Fibroblast of peridontal ligament (primary cell): ENCODE measurements at regions not wholly inside any gene's neighbourhood (a gene's known extent, or its start where the extent isn't known, plus 50 kb on each side); places are given as distances from the start of the nearest gene placed in this dataset.
A peak's percentile ranks its signal among the peaks of the same experiment; 100 is the strongest.

Experiments
- DNase-seq: peaks from one replicate; pipeline ENCODE4 v3.0.0-alpha.2; 2010; ENCODE audit errors: extremely low read depth

DNA sequence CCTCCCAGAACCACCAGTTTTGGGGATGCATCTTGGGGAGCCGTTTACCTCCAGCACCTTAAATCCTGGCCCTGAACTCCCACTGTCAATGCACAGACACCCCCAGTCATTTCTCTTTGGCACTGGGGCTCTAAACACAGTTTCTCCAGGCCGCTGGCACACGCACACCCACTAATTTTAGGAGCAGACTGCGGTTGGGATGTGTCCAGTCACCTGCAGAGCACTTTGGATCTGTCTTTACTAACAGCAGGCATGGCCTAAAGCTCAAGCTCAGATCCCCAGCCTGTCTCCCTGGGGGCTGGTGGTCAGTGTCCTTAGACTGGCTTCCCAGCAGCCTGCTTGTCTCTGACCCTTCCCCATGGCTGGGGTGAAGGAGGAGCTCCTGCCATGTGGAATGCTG is 49.9 kb downstream of the SYNE3 start:
- DNase-seq, result no peak

GRCh38 chr14:95465936-95466335 is 50.5 kb downstream of the SYNE3 start:
- DNase-seq, result no peak

- DNase-seq, result no peak
Measured at GRCh38 chr14:95465358-95465757, 51.1 kb downstream of the SYNE3 start.

DNA sequence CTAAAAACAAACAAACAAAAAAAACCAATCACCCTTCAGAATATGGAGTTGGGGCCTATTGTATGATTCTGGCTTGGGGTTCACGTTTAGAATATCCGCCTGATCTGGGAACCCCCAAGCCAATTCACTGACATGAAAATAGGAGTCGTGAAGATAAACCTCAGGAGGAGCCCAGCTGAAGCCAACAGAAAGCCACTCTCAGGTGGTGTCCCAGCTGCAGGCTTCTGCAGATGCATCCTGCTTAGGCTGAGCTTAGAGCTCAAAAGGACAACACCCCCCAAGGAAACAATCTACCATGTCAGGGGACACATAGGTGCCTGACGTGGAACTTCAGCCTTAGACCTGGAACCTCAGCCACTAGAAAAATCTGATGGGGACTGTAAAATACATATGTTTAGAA is 51.9 kb downstream of the SYNE3 start:
- DNase-seq, result no peak

DNA sequence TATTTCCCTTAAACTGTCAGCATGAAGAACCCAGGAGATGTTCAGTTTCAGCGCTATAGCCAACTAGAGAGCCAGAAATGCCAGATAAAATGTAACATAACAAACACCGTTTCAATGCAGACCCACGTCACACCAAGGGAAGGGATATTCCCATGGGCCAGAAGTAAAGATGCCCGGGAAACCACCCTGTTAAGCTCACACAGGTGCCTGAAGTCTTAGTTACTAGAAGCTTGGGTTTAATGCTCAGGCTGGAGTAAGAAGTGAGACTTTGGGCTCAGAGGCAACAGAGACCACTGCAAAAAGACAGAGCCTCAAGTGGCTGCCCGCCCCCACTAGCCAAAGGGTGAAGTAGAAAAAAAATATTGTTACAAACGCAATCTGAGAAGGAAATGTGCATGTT is 52.3 kb downstream of the SYNE3 start:
- DNase-seq, result no peak

DNA sequence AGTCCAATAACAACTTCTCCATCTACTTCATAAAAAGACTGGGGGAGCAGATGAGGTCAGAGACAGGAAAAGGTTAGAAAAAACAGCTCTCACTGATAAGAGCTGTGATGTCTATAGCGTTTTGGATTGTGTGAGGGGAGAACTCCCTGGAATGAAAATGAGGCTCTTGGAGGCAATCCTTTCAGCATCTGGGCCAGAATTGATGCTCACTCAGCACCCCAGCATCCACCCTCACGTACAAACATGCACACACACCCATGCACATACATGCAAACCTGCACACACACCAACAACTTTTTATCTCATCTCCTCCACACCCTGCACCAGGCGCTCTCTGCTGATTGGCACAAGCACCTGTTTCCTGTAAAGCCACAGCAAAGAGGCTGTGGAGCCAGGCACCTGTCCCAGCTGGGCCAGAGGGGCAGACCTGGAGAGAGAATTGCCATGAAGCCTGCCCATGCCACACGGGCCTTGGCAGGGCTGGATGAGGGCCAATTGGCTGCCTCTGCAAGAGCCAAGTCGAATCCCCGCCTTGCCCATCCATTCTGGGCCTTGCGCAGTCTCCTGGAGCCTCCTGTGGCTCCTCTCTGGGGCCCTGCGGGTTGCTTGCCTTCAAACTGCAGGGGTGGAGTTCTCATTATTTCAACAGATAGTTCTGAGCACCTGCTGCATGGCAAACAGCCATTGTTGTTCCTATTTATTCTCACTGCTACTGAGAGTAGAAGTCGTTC is 53.1 kb downstream of the SYNE3 start:
- DNase-seq, result no peak

- no peak for DNase-seq
Measured at GRCh38 chr14:95462491-95462890, 54.0 kb downstream of the SYNE3 start.

GRCh38 chr14:95460647-95461478 is 55.6 kb downstream of the SYNE3 start:
- peak; percentile 48 for DNase-seq

- DNase-seq, result no peak
Measured at GRCh38 chr14:95458906-95459305, 57.5 kb downstream of the SYNE3 start.

DNA sequence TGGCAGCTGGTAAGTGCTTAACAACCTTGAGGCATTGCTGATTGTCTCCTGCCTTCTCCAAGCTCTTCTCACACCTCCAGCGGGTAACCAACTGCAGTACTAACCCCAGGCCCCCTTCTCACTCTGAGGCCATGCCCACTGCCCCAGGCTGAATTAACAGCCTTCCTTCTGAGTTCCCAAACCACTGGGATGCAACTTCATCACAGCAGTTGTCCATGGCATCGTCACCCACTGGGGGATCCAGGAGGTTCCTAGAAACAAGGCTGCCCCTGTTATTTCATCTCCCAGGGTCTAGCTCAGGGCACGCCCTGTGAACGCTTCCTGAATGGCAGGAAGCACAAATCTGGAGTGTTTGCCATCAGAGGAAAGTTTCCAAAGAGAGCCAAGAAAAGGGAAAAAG is 58.0 kb downstream of the SYNE3 start:
- DNase-seq, result no peak

- no peak for DNase-seq
Measured at GRCh38 chr14:95456281-95456680, 60.2 kb downstream of the SYNE3 start.

- no peak for DNase-seq
Measured at GRCh38 chr14:95455246-95455645, 61.2 kb downstream of the SYNE3 start.

GRCh38 chr14:95453713-95453980 is 62.8 kb downstream of the SYNE3 start:
- DNase-seq, result no peak

DNA sequence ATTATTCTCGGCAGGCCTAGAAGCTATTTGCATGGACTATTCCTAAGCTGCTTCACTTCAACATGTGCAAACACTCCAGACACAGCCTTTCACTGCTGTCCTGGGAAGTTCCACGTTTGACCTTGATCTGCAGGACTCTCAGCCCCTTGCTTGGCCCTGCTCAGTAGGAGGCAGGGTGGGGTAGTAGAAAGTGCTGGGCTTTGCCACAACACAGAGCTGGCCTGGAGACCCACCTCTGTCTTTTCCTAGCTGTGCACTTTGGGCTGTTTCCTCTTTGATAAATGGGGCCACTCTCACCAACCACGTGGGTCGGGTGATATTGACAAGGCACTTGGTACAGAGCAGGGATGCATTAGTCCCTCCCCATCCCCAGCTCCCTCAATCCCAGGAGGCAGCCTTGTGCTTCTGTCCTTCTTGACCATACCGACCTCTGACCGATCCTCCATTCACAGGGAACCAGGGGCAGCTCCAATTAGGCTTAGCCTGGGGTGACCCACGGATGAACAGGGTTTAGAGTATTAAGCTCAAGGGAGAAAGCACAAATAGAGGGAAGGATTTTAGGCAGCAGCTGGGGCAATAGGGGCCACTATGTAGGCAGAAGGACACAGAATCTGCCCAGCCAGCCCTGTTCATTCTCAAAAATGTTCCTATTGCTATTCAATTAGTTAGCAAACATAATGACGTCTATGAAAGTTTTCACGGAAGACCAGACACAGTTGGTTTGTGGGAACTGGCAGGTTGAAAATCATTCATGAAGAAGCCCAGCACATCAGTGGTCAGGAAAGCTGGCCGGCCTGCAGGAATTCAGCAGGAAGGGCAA is 63.3 kb downstream of the SYNE3 start:
- DNase-seq, result no peak

DNA sequence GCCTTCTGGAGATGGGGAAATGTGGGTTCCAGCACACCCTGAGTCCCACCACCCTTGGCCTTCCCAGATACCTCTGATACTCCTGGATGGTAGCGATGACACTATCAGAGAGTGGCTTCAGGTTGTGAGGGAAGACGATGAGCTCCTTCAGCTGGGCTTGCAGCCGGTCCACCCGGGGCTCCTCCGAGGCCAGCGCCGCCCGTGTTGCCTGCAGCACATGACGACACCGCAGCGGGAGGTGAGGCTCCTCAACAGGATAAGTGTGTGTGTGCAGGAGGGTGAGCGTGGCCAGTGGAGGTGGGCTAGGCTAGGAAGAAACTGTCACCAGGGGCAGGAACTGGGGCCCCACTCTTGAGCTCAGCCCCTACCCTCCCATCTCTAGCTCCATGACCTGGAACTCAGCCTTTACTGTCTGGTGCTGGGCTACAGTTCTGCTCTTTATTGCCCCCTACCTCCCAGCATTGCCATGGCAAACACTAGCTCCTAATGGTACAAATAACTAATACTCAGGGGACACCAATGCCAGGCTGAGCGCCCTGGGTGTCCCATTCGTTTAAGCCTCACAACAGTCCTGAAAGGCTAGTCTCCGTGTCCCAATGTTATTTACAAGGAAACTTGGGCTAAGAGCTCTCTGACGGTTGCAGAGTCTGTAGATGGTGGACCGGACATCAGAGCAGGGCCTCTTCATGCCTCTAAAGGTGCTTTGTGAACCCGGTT is 64.1 kb downstream of the SYNE3 start:
- DNase-seq, result no peak

DNA sequence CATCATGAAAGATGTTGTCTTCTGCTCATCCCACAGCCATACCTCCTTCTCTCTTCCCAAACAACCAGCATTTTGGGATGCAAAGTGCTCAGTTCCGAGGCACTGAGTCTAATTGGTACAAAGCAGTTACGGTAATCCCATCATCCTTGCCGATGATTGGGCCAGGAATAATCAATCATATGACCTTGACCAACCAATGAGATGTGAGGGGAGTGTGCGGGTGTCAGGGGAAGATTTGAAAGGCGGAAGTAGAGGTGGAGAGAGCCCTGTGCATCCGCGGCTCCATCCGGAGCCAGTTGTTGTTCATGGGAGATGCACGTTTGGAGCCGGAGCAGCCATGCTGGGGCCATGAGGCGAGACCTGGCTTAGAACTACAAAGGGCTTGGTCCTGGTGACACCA is 67.3 kb downstream of the SYNE3 start:
- no peak for DNase-seq

DNA sequence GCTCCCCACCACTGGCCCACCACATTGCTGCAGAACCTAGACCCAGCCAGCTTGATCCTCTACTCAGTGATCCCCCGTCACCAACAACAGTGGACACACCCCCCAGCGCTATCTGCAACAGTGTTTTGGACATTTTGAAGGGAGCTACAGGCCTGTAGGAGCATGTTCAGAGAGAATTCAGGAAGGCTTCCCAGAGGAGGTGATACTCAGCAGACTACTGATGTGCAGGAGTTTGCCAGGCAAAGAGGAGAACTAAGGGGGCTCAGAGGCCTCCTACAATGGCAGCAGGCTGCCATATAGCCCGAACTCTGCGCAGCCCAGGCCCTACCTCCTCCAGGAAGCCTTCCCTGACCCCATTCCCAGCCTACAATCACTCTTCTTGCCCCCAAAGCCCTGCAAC is 70.0 kb downstream of the SYNE3 start:
- no peak for DNase-seq

GRCh38 chr14:95445676-95446075 is 70.8 kb downstream of the SYNE3 start:
- no peak for DNase-seq

DNA sequence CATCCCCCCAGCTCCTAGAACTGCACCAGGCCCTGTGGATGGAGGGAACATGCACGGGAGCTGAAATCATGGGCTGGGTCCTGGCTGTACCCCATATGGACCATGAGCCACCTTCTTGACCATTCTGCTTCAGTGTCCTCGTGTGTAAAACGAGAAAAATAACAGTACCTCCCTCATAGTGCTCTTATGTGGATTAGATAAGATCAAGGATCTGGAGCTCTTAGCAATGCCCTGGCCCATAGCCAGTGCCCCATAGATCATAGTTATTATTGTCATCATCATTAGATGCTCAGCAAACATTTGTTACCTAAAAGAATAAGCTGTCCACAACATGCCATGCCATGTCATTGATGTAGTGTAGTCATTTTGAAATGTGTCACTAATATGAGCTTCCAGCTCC is 71.3 kb downstream of the SYNE3 start:
- no peak for DNase-seq

DNA sequence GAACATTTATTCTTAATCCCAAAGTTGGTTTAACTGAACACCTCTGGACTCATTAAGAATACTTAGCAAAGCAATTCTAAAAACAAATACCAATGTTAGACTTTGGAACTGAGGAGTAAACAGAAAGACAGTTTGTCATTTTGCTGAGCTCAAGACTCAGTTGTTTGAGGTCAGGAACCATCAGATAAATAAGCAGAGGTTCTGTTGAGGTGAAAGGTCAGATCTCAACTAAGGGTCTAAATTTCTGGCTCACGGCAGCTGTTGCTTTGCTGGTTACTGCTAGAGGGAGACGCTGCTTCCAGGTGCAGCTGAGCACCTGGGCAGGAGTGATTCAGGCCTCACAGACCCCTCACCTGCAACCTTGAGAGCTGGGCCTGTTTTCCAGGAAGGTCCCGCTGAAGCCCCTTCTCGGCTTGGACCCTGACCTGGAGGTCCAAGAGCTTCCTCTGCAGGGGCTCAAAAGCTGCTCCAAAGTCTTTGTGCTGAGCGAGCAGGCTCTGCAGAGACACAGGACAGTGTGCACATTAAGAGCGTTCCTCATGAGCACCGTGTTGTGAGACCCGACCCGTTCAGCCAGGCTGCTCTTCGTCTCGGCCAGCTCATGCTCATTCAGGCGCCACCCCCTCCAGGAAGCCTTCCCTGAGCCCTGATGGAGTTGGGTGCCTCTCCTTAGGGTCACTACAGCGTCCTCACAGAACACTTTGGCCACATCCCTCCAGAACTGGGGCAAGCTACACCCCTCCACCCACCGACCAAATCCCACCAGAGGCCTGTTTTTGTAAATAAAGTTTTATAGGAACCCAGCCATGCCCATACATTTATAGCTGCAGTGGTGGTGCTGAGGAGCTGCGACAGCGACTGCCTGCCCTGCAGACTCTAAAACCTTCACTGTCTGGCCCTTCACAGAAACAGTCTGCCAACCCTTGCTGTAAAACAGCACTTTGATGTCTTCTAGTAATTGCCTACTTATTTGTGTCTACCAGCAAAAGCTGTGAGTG is 72.0 kb downstream of the SYNE3 start:
- no peak for DNase-seq

DNA sequence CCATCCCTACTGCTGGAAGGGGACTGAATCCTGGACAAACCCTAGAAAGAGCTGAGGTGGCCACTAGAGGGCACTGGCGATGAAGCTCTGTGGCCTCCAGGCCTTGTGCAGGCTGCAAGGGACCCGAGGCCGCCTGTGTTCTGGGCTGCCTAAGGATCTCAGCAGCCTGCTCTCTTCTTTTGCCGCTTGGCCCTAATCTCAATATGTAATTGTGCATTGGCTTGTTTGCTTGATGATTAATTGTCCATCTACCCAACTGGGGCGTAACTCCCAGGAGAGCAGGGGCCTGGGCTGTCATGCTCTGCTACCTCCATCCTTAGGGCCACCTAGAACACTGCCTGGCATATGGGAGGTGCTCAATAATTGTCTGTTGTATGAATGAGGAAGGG is 73.8 kb downstream of the SYNE3 start:
- peak; percentile 85 for DNase-seq
